ENCODE measurements at regions not wholly inside any gene's neighbourhood (a gene's known extent, or its start where the extent isn't known, plus 50 kb on each side); places are given as distances from the start of the nearest gene placed in this dataset.
A peak's percentile ranks its signal among the peaks of the same experiment; 100 is the strongest.
"Not testable (repeated sequence)": the region's sequence is repeated elsewhere in the genome, so short reads cannot be mapped to it uniquely, and the experiment has no call there.

GRCh38 chr7:46939558-46939957 is 642.4 kb downstream of the TNS3 start:
- DNase-seq (ENCODE audit: low read depth, low spot score) = no peak

GRCh38 chr7:46939089-46939488 is 642.8 kb downstream of the TNS3 start:
- no peak for DNase-seq (ENCODE audit: low read depth, low spot score)

- DNase-seq (ENCODE audit: low read depth, low spot score) = no peak
Observed at GRCh38 chr7:46937826-46938225, 644.1 kb downstream of the TNS3 start.

- DNase-seq (ENCODE audit: low read depth, low spot score) = no peak
Observed at GRCh38 chr7:46934198-46934825, 647.6 kb downstream of the TNS3 start.

GRCh38 chr7:46933596-46933995 is 648.3 kb downstream of the TNS3 start:
- DNase-seq (ENCODE audit: low read depth, low spot score) = no peak

- DNase-seq (ENCODE audit: low read depth, low spot score) = peak; percentile 12
Observed at GRCh38 chr7:46932676-46933424, 649.1 kb downstream of the TNS3 start.

GRCh38 chr7:46932306-46932675 is 649.6 kb downstream of the TNS3 start:
- DNase-seq (ENCODE audit: low read depth, low spot score) = no peak

GRCh38 chr7:46930366-46930765 is 651.5 kb downstream of the TNS3 start:
- no peak for DNase-seq (ENCODE audit: low read depth, low spot score)

GRCh38 chr7:46929359-46929758 is 652.6 kb downstream of the TNS3 start:
- no peak for DNase-seq (ENCODE audit: low read depth, low spot score)

- DNase-seq (ENCODE audit: low read depth, low spot score) = no peak
Observed at GRCh38 chr7:46928719-46929118, 653.2 kb downstream of the TNS3 start.

- DNase-seq (ENCODE audit: low read depth, low spot score) = no peak
Observed at GRCh38 chr7:46927131-46927810, 654.6 kb downstream of the TNS3 start.

- DNase-seq (ENCODE audit: low read depth, low spot score) = no peak
Observed at GRCh38 chr7:46916581-46916980, 665.3 kb downstream of the TNS3 start.

- DNase-seq (ENCODE audit: low read depth, low spot score) = no peak
Observed at GRCh38 chr7:46912692-46913091, 669.2 kb downstream of the TNS3 start.

- DNase-seq (ENCODE audit: low read depth, low spot score) = no peak
Observed at GRCh38 chr7:46909601-46910051, 672.3 kb downstream of the TNS3 start.

GRCh38 chr7:46908770-46909169 is 673.1 kb downstream of the TNS3 start:
- DNase-seq (ENCODE audit: low read depth, low spot score) = no peak

GRCh38 chr7:46904523-46904922 is 677.4 kb downstream of the TNS3 start:
- not testable (repeated sequence) for DNase-seq (ENCODE audit: low read depth, low spot score)

GRCh38 chr7:46902463-46902862 is 679.4 kb downstream of the TNS3 start:
- DNase-seq (ENCODE audit: low read depth, low spot score) = no peak

- DNase-seq (ENCODE audit: low read depth, low spot score) = no peak
Observed at GRCh38 chr7:46900312-46901263, 681.3 kb downstream of the TNS3 start.

GRCh38 chr7:46897381-46897780 is 684.5 kb downstream of the TNS3 start:
- no peak for DNase-seq (ENCODE audit: low read depth, low spot score)

GRCh38 chr7:46886669-46887374 is 695.1 kb downstream of the TNS3 start:
- DNase-seq (ENCODE audit: low read depth, low spot score) = no peak

- DNase-seq (ENCODE audit: low read depth, low spot score) = no peak
Observed at GRCh38 chr7:46885167-46885566, 696.7 kb downstream of the TNS3 start.
